PC-9 (cell line): ENCODE measurements at regions not wholly inside any gene's neighbourhood (a gene's known extent, or its start where the extent isn't known, plus 50 kb on each side); places are given as distances from the start of the nearest gene placed in this dataset.

ENCODE experiments used
- EZH2 ChIP-seq: fragments of 200-600 bp; sonication (generic); IDR thresholded peaks from 2 replicates; pipeline ENCODE4 v1.8.0; 2017; ENCODE audit warnings: antibody characterized with exemption, low read depth
- TF ChIP-seq, protein P1 (sequence below): fragments of 200-600 bp; sonication (generic); conservative IDR thresholded peaks from 2 replicates; pipeline ENCODE4 v1.6.1; 2017; ENCODE audit warnings: mixed run types, antibody characterized with exemption, mild to moderate bottlenecking, moderate library complexity

DNA sequence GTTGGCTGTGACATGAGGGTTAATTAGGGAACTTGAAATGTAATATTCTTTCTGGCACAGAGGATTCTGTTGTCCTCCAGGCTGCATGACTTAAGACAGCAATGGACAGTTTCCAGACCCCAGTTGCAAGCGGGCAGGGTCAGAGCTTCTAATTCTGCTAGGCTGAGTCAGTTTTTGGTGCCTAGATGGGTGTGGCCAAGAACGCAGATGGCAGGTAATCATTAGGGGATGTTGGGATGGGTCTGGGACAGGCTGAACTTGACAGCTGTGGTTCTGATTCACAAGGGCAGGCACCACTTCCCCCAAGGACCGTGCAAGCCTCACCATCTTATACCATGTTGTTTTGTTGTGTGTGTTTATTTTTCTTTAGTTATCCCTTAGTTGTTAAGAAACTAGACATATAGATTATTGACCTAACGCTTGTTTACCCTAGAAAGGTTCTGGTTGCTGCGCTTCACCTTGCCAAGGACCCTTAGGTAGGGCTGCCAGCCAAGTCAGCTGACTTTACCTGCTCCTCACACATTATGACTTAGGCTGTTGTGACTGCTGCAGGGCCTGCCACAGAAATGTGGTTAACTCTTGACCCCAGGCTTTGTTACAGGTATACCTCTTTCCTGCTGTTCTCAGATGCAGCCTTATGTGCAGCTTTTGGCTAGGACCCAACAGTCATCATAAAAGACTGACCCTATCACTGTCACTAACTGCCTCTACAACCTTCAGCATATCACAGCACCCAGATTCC lies 117.7 kb upstream of the KLF12 start:
- TF ChIP-seq, protein P1, sequence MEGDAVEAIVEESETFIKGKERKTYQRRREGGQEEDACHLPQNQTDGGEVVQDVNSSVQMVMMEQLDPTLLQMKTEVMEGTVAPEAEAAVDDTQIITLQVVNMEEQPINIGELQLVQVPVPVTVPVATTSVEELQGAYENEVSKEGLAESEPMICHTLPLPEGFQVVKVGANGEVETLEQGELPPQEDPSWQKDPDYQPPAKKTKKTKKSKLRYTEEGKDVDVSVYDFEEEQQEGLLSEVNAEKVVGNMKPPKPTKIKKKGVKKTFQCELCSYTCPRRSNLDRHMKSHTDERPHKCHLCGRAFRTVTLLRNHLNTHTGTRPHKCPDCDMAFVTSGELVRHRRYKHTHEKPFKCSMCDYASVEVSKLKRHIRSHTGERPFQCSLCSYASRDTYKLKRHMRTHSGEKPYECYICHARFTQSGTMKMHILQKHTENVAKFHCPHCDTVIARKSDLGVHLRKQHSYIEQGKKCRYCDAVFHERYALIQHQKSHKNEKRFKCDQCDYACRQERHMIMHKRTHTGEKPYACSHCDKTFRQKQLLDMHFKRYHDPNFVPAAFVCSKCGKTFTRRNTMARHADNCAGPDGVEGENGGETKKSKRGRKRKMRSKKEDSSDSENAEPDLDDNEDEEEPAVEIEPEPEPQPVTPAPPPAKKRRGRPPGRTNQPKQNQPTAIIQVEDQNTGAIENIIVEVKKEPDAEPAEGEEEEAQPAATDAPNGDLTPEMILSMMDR = no peak
- TF ChIP-seq EZH2 = no peak
